HEK293T (cell line): ENCODE measurements at regions not wholly inside any gene's neighbourhood (a gene's known extent, or its start where the extent isn't known, plus 50 kb on each side); places are given as distances from the start of the nearest gene placed in this dataset.

Experiments
- ARNT ChIP-seq: fragments of 450-650 bp; IDR thresholded peaks from 2 replicates; pipeline ENCODE4 v1.6.1; 2017; ENCODE audit warnings: mild to moderate bottlenecking
- BHLHE40 ChIP-seq: fragments of 450-650 bp; IDR thresholded peaks from 2 replicates; pipeline ENCODE4 v1.6.1; 2016; ENCODE audit warnings: mild to moderate bottlenecking, moderate library complexity, borderline replicate concordance
- CTBP1 ChIP-seq: fragments of 450-650 bp; IDR thresholded peaks from 2 replicates; pipeline ENCODE4 v1.6.1; 2016; ENCODE audit warnings: borderline replicate concordance
- FOXA1 ChIP-seq: fragments of 450-650 bp; IDR thresholded peaks from 2 replicates; pipeline ENCODE4 v1.6.1; 2016; ENCODE audit warnings: mild to moderate bottlenecking
- FOXK2 ChIP-seq: fragments of 450-650 bp; IDR thresholded peaks from 2 replicates; pipeline ENCODE4 v1.6.1; 2016; ENCODE audit warnings: mild to moderate bottlenecking
- FOXM1 ChIP-seq: fragments of 450-650 bp; IDR thresholded peaks from 2 replicates; pipeline ENCODE4 v1.6.1; 2017; ENCODE audit warnings: mild to moderate bottlenecking, borderline replicate concordance
- L3MBTL2 ChIP-seq: fragments of 450-650 bp; conservative IDR thresholded peaks from 2 replicates; pipeline ENCODE4 v1.6.1; 2016; ENCODE audit warnings: mild to moderate bottlenecking
- NFRKB ChIP-seq: fragments of 450-650 bp; IDR thresholded peaks from 2 replicates; pipeline ENCODE4 v1.6.1; 2016; ENCODE audit warnings: mild to moderate bottlenecking, moderate library complexity
- SP1 ChIP-seq: fragments of 450-650 bp; IDR thresholded peaks from 2 replicates; pipeline ENCODE4 v1.6.1; 2017
- SUZ12 ChIP-seq: fragments of 450-650 bp; IDR thresholded peaks from 2 replicates; pipeline ENCODE4 v1.6.1; 2016; ENCODE audit warnings: mild to moderate bottlenecking
- TF ChIP-seq, protein P1 (sequence below): fragments of 450-650 bp; IDR thresholded peaks from 2 replicates; pipeline ENCODE4 v1.6.1; 2016

DNA sequence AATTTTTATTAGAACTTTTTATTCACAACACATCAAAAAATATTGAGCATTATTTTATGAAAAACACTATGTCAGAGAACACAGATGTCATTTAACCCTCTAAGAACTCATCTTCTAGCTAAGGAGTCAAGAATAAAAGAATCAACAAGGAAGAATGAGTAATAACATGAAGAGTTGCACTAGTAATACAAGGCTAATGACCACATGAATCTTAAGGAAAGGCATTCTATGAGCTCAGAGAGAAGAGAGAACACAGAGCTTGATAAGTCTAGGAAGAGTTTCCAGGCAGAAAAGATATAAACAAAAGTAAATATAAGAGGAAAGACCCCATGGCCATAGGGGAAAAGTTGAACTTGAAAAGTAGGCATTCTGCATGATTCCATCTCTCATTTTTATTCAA is 166.5 kb downstream of the MAIP1 start:
- TF ChIP-seq ARNT (no peak), NFRKB (no peak), BHLHE40 (no peak), CTBP1 (no peak), FOXM1 (no peak), SUZ12 (no peak), SP1 (no peak), FOXK2 (no peak), FOXA1 (no peak), L3MBTL2 (no peak)
- TF ChIP-seq, protein P1, sequence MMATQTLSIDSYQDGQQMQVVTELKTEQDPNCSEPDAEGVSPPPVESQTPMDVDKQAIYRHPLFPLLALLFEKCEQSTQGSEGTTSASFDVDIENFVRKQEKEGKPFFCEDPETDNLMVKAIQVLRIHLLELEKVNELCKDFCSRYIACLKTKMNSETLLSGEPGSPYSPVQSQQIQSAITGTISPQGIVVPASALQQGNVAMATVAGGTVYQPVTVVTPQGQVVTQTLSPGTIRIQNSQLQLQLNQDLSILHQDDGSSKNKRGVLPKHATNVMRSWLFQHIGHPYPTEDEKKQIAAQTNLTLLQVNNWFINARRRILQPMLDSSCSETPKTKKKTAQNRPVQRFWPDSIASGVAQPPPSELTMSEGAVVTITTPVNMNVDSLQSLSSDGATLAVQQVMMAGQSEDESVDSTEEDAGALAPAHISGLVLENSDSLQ, result no peak
